ENCODE measurements at regions not wholly inside any gene's neighbourhood (a gene's known extent, or its start where the extent isn't known, plus 50 kb on each side); places are given as distances from the start of the nearest gene placed in this dataset.

DNA sequence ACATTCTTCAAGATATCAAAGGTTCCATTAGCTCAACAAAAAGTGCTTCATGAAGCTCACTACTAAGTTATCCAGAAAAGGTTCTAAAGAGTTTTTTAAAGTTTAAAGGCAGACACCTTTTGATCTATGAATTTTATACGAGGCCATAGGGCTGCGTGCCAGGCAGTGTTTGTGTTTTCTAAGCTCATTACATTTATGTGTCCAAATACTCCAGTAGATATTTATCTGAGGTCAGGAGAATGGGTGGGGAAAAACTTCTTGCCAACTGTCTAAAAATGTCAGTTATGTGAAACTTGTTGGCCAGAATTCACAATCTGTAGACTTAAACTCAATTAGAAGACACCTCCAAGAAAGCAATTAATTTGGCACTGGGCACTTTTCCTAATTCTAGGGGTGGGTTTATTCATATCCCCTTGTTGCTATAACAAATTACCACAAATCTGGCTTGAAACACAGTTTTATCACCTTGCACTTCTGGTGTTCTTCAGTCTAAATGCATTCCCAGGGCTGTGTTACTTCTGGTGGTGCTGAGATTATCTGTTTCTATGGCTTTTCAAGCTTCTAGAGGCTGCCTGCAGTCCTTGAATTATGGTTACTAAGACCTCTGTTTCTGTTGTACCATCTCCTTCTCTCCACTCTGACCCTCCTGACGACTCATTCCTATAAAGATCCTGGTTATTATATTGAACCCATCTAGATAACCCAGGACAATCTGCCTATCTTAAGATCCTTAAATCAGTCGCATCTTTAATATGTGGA, 1030.4 kb upstream of the CNTN5 start:
- no peaks in the 10 kb centered on the region for H3K27me3 ChIP-seq
- TF ChIP-seq Cebpa-rat (IDR thresholded peaks at IDR 0.05) = no peak
- H3K4me3 ChIP-seq = no peak overlapping the region
- H3K9ac ChIP-seq = no peak overlapping the region
- H3K4me2 ChIP-seq = no peak overlapping the region
- no peaks in the 10 kb centered on the region for H4K20me1 ChIP-seq
- H3K4me1 ChIP-seq = no peaks in the 10 kb centered on the region
- H3K9me3 ChIP-seq = no peaks in the 10 kb centered on the region
- no peaks in the 10 kb centered on the region for H3K36me3 ChIP-seq
- H3K27ac ChIP-seq = no peak overlapping the region

DNA sequence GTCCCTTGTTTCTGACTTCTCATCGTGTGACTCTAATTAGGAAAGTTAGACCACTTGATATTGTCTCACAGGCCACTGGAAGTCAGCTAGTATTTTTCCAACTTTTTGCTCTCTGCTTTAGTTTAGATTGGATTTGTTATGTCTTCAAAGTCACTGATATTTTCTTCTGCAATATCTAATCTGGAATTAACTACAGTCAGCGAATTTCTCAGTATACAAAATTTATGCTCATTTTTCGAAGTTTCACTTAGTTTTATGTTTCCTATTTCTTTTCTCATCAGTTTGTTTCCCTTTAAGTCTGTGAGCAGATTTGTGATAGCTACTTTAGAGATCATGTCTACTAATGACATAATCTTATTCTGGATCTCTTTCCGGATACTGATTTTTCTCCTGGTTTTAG, 1027.2 kb upstream of the CNTN5 start:
- no peaks in the 10 kb centered on the region for H3K27me3 ChIP-seq
- H3K4me2 ChIP-seq = no peak overlapping the region
- no peaks in the 10 kb centered on the region for H4K20me1 ChIP-seq
- no peaks in the 10 kb centered on the region for H3K9me3 ChIP-seq
- no peak overlapping the region for H3K9ac ChIP-seq
- no peaks in the 10 kb centered on the region for H3K4me1 ChIP-seq
- H3K36me3 ChIP-seq = no peaks in the 10 kb centered on the region
- H3K27ac ChIP-seq = no peak overlapping the region
- TF ChIP-seq Cebpa-rat (IDR thresholded peaks at IDR 0.05) = no peak
- no peak overlapping the region for H3K4me3 ChIP-seq

DNA sequence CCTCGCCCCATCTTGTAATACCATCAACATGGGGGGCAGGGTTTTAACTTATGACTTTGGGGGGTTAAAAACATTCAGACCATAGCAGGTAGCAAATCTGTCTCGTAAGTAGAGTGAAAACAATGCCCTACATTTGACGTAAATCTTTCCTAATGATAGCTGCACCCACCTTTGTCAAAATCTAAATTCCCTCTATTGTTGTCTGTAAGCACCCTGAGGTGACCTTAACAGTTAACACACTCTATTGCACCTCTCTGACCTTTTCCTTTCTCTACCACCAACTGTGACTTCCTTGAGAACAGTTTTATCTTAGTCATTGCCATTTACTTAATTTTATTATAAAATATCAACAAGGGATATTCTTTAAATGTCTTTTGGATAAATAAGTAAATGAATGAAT, 1024.9 kb upstream of the CNTN5 start:
- Histone ChIP-seq H3K4me1 (no peaks in the 10 kb centered on the region), H3K4me3 (no peak overlapping the region), H3K9me3 (no peaks in the 10 kb centered on the region), H4K20me1 (no peaks in the 10 kb centered on the region), H3K4me2 (no peak overlapping the region), H3K36me3 (no peaks in the 10 kb centered on the region), H3K27me3 (no peaks in the 10 kb centered on the region), H3K9ac (no peak overlapping the region), H3K27ac (no peak overlapping the region)
- no peak for TF ChIP-seq Cebpa-rat (IDR thresholded peaks at IDR 0.05)

DNA sequence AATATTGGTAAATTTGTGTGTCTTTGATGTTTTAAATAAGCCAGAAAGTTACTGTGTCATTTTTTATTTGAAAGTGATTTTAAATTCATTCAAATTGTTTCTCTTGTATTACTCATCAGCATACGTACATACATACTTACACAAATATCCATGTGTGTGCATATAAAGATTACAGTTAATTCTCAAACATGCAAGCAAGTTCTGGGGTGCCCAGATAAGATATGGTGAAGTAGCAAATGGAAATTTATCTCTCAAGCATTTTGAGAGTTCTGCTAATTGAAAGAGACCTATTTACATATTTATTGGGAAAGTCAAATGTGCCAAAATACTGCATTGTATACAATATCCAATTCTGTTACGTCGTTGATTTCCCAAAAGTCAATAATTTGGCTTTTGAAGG, 1024.0 kb upstream of the CNTN5 start:
- Histone ChIP-seq H3K36me3 (no peaks in the 10 kb centered on the region), H3K27me3 (no peaks in the 10 kb centered on the region), H3K4me3 (no peak overlapping the region), H3K9me3 (no peaks in the 10 kb centered on the region), H3K9ac (no peak overlapping the region), H3K4me1 (no peaks in the 10 kb centered on the region), H4K20me1 (no peaks in the 10 kb centered on the region), H3K4me2 (no peak overlapping the region), H3K27ac (no peak overlapping the region)
- no peak for TF ChIP-seq Cebpa-rat (IDR thresholded peaks at IDR 0.05)

DNA sequence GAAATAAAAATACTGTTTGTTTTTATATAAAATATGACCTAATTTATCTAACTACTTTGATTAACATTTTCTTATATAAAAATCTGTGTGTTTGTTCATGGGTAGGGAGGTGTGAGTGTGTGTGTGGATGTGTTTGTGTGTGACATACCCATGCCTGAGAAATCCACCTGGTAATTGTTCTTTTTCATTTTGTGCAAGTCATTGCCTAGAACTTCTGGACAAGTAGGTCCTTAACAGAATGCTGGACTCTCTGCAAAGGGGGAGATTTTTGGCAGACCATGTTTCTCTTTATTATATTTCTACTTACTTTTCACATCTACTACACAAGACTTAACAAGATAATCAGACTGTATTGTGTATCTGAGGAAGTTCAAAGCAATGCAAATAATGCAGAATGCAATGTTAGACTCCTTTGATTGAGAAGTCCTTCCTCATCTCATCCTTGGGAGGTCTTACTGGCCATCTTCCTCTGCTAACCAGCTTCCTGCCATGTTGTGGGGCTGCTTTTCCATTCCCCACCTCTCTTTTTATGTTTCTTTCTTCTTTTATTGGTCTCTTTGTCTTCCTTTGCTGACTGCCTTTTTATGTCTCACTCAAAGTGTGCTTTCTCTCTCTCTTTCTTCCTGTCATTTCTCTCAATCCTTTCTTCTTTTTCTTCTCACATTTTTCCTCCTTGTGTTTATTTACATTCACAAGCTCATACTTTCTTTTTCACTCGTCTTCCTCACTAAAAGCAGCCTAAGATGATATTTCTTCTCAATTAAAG, 1017.0 kb upstream of the CNTN5 start:
- Histone ChIP-seq H3K9ac (no peak overlapping the region), H3K4me2 (no peak overlapping the region), H3K27ac (no peak overlapping the region), H3K9me3 (no peaks in the 10 kb centered on the region), H3K27me3 (no peaks in the 10 kb centered on the region), H3K4me3 (no peak overlapping the region), H3K4me1 (no peaks in the 10 kb centered on the region), H3K36me3 (no peaks in the 10 kb centered on the region), H4K20me1 (no peaks in the 10 kb centered on the region)
- TF ChIP-seq Cebpa-rat (IDR thresholded peaks at IDR 0.05) = no peak

DNA sequence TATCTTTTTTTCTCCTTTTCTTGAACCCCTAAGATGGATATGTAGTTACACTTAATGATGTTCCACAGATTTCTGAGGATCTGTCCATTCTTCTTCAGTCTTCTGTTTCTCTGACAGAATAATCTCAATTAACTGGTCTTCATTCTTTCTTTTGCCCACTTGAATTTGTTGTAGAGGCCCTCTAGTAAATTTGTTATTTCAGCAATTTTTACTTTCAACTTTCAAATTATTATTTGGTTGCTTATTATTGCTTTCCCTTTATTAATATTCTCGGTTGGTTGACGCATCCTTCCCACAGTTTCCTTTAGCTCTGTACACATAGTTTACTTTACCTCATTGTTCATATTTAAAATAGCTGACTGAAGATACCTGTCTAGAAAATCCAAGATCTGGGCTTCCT, 1013.7 kb upstream of the CNTN5 start:
- no peak overlapping the region for H3K9ac ChIP-seq
- H4K20me1 ChIP-seq = no peaks in the 10 kb centered on the region
- TF ChIP-seq Cebpa-rat (IDR thresholded peaks at IDR 0.05) = no peak
- H3K27ac ChIP-seq = no peak overlapping the region
- no peaks in the 10 kb centered on the region for H3K4me1 ChIP-seq
- H3K9me3 ChIP-seq = peaks cover 6% of the 10 kb centered on the region; the same call in 1 of the 2 replicates
- H3K36me3 ChIP-seq = no peaks in the 10 kb centered on the region
- no peak overlapping the region for H3K4me3 ChIP-seq
- no peaks in the 10 kb centered on the region for H3K27me3 ChIP-seq
- no peak overlapping the region for H3K4me2 ChIP-seq

DNA sequence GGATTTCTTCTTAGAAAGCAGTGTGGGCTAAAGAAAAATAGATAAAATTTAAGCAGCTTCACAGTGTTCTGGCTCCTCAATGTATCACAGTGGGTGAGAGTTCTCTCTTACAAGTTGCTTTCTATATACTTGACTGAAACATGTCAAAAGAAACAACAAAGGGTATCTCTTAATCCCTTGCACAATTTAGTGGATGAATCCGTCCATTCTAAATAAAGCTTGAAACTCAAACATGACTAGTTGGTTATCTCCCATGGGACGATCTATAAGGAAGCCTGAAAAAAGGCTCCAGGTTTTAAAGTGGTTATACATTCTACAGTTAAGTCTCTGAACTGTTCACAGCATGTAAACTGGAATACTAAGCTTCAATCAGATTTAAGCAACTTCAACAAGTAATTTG, 993.1 kb upstream of the CNTN5 start:
- Histone ChIP-seq H3K4me1 (peaks cover 10% of the 10 kb centered on the region; the same call in 1 of the 2 replicates), H3K9ac (no peak overlapping the region), H3K4me2 (peak overlapping the region; percentile 24; the same call in 1 of the 2 replicates), H3K27me3 (no peaks in the 10 kb centered on the region), H3K9me3 (no peaks in the 10 kb centered on the region), H3K4me3 (no peak overlapping the region), H3K36me3 (no peaks in the 10 kb centered on the region), H4K20me1 (no peaks in the 10 kb centered on the region), H3K27ac (no peak overlapping the region)
- no peak for TF ChIP-seq Cebpa-rat (IDR thresholded peaks at IDR 0.05)

DNA sequence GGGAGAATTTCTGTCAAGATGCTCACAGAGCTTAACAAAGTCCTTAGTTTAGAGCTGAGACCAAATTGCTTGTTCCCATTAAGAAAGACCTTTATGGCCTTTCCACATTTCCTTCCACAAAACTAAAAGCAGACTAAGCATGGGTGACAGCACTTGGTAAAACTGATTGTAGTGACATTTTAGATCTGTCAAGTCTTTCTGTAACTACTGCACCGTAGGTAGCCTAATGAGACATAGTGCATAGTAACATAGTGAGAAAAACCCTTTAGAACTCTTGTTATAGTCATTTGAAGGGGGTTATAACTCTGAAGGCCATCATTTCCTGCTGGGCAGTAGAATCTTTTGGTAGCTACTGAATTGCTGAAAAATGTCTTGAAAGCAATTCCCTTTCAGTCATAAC, 990.9 kb upstream of the CNTN5 start:
- Histone ChIP-seq H3K4me3 (no peak overlapping the region), H4K20me1 (no peaks in the 10 kb centered on the region), H3K4me2 (no peak overlapping the region), H3K27ac (no peak overlapping the region), H3K9me3 (no peaks in the 10 kb centered on the region), H3K27me3 (no peaks in the 10 kb centered on the region), H3K36me3 (no peaks in the 10 kb centered on the region), H3K9ac (no peak overlapping the region), H3K4me1 (peaks cover 10% of the 10 kb centered on the region; the same call in 1 of the 2 replicates)
- no peak for TF ChIP-seq Cebpa-rat (IDR thresholded peaks at IDR 0.05)

DNA sequence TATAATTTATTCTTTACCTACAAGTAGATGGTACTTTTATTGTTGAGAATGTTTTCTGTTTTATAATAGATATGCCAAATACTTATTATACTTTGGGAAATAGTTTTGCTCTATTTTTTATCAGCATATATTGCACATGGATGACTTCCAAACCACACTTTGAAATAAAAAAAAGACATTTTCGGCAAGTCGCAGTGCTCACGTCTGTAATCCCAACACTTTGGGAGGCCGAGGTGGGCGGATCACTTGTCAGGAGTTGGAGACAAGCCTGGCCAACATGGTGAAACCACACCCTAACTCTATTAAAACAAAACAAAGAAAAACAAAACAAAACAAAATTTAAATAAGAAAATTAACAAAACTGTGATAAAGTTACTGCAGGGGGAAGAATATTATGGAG, 983.9 kb upstream of the CNTN5 start:
- H3K9me3 ChIP-seq = no peaks in the 10 kb centered on the region
- H4K20me1 ChIP-seq = no peaks in the 10 kb centered on the region
- H3K27ac ChIP-seq = no peak overlapping the region
- H3K9ac ChIP-seq = no peak overlapping the region
- no peak overlapping the region for H3K4me3 ChIP-seq
- no peak for TF ChIP-seq Cebpa-rat (IDR thresholded peaks at IDR 0.05)
- no peak overlapping the region for H3K4me2 ChIP-seq
- H3K27me3 ChIP-seq = no peaks in the 10 kb centered on the region
- H3K4me1 ChIP-seq = no peaks in the 10 kb centered on the region
- no peaks in the 10 kb centered on the region for H3K36me3 ChIP-seq

DNA sequence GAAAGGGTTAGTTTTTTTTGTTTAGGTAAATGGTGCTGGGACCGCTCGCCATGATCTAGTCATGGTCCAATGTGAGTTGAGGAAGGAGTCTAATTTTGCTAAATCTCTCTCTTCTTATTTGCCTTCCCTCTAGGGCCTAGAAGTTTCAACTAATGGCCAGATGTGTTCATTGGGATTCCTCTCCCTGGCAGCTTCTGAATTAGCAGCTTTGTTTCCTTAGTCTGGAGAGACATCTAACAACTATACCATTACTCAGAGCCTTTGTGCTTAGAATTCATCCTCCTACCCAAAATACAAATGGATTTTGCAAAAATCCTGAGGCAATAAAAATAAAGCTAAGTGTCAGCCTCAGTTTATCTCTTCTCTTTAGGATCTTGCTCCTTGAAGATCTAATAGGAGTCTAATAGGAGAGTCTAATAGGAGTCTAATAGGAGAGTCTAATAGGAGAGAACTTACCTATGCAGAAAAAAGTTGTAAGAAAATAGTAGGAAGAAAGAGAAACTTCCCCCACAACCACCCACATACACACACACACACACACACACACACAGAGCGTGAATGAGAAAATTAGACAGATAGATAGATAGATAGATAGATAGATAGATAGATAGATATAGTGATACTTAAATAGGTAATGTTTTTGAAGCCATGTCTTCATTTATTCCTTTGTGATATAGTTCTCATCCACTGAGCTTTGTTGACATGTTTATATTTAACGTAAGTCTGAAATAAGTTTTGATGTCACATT, 980.5 kb upstream of the CNTN5 start:
- H3K27me3 ChIP-seq = no peaks in the 10 kb centered on the region
- H3K4me3 ChIP-seq = no peak overlapping the region
- TF ChIP-seq Cebpa-rat (IDR thresholded peaks at IDR 0.05) = no peak
- H3K27ac ChIP-seq = no peak overlapping the region
- no peaks in the 10 kb centered on the region for H3K36me3 ChIP-seq
- H3K9ac ChIP-seq = no peak overlapping the region
- H3K4me1 ChIP-seq = no peaks in the 10 kb centered on the region
- H4K20me1 ChIP-seq = no peaks in the 10 kb centered on the region
- no peak overlapping the region for H3K4me2 ChIP-seq
- no peaks in the 10 kb centered on the region for H3K9me3 ChIP-seq

All from BLaER1 (cell line).